NCI-H2196 treated with DMSO at 0.1 percent for 48 hours (cell line): ENCODE measurements at regions not wholly inside any gene's neighbourhood (a gene's known extent, or its start where the extent isn't known, plus 50 kb on each side); places are given as distances from the start of the nearest gene placed in this dataset.

Experiments
- DNase-seq: peaks from one replicate; lab custom pipeline; 2025; ENCODE audit not compliant: unreplicated experiment; lab: John Stamatoyannopoulos, UW

DNA sequence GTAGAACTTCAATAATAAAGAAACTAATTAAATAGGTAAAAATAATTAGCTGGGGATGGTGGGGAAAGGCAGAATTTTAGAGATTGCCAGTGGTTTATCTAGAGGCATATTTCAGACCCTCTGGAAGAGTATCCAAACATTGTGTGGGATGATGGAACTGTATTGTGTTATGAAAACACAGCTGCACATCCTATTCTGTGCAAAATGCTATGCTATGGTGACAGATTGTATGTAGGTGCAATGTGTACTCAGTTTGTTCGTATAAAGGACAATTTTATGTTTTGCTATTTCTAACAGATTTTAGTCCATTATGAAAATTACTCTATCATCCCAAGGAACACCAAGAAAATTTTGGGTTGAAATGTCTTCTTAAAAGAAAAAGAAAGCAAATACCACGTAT lies 1054.7 kb downstream of the PDHA2 start:
- no peak for DNase-seq

- no peak for DNase-seq
Measured at GRCh38 chr4:96895826-96896225, 1055.9 kb downstream of the PDHA2 start.

DNA sequence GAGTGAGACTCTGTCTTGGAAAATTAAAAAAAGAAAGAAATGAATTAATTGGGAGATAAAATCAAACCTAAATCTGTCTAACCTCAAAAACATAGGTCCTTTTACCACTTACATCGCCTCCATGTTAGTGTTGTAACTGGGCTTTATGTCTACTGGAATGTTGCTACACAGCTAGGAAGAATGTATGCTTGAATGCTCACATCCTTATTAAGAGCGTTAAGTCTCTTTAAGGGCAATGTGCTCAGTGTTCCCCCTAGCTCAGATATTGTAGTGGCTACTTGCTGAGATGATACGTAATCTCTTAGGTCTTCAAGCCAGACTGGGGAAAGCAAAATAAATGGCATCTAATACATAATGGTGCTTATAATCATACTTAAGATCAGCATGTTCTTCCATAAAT lies 1072.8 kb downstream of the PDHA2 start:
- DNase-seq, result no peak

- no peak for DNase-seq
Measured at GRCh38 chr4:96913441-96914080, 1073.7 kb downstream of the PDHA2 start.

DNA sequence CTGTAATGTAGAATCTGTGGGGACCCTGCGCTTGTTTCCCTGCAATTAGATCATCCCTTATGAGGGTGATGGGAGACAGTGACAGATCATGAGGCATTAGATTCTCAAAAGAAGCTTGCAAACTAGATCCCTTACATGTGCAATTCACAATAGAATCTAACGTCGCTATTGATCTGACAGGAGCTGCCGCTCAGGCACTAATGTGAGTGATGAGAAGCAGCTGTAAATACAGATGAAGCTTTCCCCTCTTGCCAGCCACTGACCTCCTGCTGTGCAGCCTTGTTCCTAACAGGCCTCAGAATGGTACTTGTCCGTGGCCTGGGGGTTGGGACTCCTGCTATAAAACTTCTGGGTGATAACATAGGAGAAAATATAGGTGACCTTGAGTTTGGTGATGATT lies 1076.8 kb downstream of the PDHA2 start:
- no peak for DNase-seq

DNA sequence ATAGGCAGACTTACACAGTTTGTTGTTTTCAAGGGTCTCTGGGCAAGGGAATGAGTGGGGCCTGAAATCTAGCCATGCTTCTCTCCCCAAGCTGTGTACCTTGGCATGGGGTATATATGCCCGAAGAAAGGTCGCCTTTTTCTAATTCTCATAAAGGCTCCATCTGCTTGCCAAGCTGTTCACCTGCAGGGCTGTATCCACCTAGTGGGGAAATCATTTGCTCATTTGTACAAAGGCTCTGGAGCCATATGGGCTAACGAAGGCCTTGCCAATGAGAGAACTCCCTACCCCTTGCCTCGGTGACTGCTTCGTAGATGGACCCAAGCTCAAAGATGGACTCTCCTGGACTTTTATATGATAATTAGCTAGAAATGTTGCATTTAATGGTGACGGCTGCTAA lies 1097.0 kb downstream of the PDHA2 start:
- DNase-seq, result no peak

- no peak for DNase-seq
Measured at GRCh38 chr4:96946552-96946951, 1106.7 kb downstream of the PDHA2 start.

- DNase-seq, result no peak
Measured at GRCh38 chr4:96952610-96953009, 1112.7 kb downstream of the PDHA2 start.

GRCh38 chr4:96955226-96955625 lies 1115.3 kb downstream of the PDHA2 start:
- DNase-seq, result no peak

GRCh38 chr4:96955691-96956090 lies 1115.8 kb downstream of the PDHA2 start:
- no peak for DNase-seq

DNA sequence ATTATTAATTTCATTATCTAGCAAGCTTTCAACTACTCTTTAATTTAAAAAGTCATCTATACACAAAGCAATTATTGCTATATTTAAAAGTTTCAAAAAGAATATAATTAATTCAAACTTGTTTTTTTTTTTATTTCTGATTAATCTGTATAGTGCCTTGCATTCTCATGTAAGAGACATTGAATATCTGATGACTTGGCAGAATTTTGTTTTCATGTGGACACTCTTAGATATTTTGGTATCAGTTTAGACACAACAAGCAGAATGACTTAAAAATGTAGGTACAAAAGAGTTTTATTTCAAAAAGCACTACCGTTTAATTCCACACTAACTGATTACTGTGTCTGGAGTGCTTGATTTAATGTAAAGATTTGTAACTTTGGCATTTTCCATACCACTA lies 1129.6 kb downstream of the PDHA2 start:
- DNase-seq, result no peak

DNA sequence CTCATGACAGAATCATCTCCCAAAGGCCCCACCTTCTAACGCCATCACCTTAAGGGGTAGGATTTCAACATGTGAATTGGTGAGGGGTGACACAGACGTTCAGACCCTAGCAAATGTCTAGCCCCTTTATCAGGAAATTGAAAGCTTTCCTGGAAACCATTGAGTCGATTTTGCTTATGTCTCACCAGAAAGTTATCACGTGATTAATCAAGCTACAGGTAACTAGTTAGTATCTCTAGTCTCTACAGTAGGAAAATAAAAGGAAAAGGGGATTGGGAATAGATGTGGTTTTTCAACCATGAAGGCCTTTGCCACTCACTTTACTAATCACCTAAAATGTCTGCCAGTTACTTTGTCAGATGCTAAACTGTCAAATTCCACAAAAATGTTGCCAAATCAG lies 1133.0 kb downstream of the PDHA2 start:
- DNase-seq, result no peak

GRCh38 chr4:96974295-96974694 lies 1134.4 kb downstream of the PDHA2 start:
- no peak for DNase-seq

DNA sequence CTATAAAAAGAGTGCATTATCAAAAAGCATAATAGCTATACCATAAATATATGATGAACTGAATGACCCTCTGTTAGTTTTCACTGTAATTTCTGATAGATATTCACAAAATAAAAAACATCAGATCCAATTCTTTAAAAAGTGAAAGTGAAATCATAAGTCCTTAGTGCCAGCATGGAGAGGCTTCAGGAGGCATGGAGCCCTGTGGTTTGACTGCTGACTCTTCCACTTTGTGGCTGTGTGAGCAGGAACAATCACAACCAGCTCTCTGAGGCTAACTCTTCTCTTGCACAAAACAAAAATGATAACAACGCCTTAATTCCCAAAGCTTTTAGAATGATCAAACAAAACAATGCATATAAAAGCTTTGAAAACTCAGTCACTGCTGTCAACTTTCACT lies 1143.9 kb downstream of the PDHA2 start:
- no peak for DNase-seq

- no peak for DNase-seq
Measured at GRCh38 chr4:96986816-96987215, 1146.9 kb downstream of the PDHA2 start.

DNA sequence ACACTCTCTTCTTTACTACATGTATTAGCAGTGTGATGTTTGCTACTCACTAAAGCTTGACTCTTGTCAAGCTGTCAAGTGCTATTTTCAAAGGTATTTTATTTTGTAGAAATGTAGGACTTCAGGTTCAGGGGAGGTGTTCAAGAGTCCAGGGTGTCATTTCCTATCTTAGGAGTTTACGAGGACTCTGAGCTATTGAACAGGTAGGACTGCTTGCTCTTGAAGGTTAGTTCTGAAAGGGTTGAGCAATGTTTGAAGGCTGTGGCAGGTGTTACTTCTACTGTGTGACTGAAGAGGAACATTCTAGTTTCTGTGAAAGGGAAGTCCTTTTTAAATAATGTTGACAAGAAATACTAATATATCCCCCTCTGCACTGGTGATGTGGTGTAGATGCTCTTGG lies 1151.2 kb downstream of the PDHA2 start:
- no peak for DNase-seq

GRCh38 chr4:96992443-96992842 lies 1150.8 kb downstream of the STPG2 start:
- no peak for DNase-seq

DNA sequence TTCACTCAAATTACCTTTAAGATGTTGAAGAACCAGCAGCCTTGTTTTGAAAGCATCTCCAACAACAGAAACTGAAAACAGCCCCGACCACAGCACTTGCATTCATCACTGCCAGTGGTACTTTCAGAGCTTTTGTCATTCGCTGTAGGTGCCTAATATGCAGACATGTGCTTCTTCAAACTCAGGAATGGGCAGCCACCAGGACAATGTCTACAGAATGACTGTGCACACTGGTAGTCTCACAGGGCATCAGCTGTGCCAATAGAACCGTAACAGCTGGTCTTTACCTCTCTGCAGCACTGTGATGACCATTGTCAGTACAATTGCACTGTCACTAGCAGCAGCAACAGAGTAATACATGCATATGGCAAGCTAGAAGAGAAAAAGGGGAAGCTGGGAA lies 1149.7 kb downstream of the STPG2 start:
- DNase-seq, result no peak

DNA sequence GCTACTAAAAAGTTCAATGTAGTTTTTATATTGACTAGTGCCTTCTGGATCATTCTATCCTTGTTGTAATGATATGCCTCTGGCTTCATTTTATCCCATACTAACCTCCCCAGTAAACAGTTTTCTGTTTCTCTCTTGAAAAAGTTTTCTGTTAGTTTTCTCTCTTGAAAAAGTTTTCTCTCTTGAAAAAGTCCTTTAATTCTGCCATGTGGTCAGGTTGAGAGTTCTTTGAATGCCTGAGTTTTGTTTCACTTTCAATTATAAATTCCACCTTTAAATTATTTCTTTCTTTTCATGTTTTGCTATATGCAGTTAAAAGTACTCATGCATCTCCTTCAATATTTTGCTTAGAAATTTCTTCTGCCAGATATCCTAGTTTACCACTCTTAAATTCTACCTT lies 1139.6 kb downstream of the STPG2 start:
- no peak for DNase-seq

DNA sequence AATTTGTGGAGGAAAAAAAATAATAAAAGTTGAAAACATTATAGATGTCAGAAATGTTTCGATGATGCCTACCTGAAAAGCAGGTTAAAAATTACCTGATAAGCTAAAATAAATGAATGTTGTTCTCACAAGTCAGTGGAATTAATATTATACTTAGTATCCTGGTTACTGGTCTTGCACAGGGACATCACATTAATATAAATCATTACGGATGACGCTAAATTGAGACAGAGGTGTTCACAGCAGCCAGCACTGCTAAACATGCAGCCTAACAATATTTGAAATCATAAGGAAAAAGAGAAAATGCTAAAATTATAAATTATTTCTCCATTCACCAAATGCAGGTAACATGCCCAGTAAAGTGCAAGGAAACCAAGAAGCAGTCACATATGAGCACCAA lies 1130.0 kb downstream of the STPG2 start:
- DNase-seq, result no peak

- no peak for DNase-seq
Measured at GRCh38 chr4:97013711-97014110, 1129.6 kb downstream of the STPG2 start.

DNA sequence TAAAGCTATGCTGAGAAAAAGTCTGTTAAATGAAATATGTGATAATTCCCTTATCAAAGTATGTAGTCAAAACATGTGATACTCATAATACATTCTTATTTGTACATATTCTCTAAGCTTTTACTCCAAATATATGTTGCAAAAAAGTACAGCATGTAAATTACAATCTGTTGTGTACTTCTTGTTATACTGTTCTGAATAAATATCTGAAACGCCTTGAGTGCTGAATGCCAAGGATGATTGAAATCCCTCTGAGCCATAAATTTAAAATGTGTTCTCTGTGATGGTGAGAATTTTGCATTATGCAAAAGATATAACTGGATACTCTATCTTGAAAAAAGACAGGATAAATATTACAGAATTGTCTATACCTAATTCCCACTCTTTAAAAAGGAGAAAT lies 1128.0 kb downstream of the STPG2 start:
- DNase-seq, result no peak

DNA sequence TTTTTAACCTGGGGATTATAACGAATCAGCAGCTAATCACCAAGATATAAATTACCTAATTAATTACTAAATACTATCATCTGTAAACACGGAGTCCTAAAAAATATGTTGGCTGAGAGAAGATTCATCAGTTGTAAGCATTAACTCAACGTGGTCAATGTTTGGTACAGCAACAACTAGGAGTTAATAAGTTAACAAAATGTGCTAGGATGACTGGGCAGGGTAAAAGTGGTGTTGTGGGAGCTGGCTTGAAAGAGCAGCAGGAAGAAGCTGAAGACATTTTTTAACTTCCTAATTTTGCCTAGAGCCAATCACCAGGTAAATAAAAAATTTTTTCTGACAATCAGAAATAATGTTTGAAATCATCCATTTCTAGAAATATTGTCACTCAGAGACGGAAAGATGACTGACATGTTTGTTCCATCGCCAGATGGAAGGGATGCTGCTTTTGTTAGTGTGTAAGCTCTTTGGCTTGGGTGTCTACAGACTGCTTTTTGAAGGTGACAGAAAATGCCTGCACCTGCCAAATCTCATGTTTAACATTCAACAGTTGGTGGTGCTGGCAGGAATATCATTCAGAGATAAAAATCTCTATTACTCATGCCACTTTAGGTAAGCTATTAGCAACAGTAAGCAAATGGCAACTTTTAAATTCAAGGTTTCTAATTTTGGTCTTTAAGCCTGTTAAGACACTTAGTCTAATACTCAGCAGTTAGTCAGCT lies 1126.9 kb downstream of the STPG2 start:
- no peak for DNase-seq
